GM23248 (cell line): ENCODE measurements at regions not wholly inside any gene's neighbourhood (a gene's known extent, or its start where the extent isn't known, plus 50 kb on each side); places are given as distances from the start of the nearest gene placed in this dataset.

ENCODE experiments used
- EZH2 ChIP-seq: fragments of 200-600 bp; sonication (generic); IDR thresholded peaks from 2 replicates; pipeline ENCODE4 v1.6.1; 2018; ENCODE audit warnings: antibody characterized with exemption, mild to moderate bottlenecking; ENCODE audit not compliant: insufficient read depth, poor library complexity, severe bottlenecking
- EZH2phosphoT487 ChIP-seq: fragments of 200-600 bp; sonication (generic); IDR thresholded peaks from 2 replicates; pipeline ENCODE4 v1.6.1; 2018; ENCODE audit warnings: antibody characterized with exemption, moderate library complexity, mild to moderate bottlenecking, low read depth; ENCODE audit not compliant: insufficient read depth

DNA sequence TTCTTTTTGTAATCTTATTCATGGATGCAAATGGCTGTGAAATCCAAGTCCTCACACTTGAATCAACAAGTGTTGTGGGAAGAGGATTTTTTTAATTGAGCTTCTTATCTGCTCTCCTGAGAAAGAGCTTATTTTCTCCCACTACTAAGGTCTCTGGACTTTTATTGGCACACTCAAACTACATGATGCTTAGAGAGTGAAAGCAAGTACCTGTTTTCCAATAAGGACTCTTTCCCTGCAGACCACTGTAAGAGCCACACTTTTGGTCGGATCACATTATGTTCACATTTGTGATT, 546.4 kb upstream of the ARRDC3 start:
- TF ChIP-seq EZH2 = no peak
- no peak for TF ChIP-seq EZH2phosphoT487
